Stimulated activated CD8-positive, alpha-beta memory T cell treated with anti-CD3 and anti-CD28 coated beads, Interleukin-12 subunit alpha, Interleukin-12 subunit beta, amount 100 ng/mL, for 1 hour (primary cell): ENCODE measurements at regions not wholly inside any gene's neighbourhood (a gene's known extent, or its start where the extent isn't known, plus 50 kb on each side); places are given as distances from the start of the nearest gene placed in this dataset.
"Not testable (repeated sequence)": the region's sequence is repeated elsewhere in the genome, so short reads cannot be mapped to it uniquely, and the experiment has no call there.

Experiments used
- DNase-seq: peaks from one replicate; pipeline ENCODE4 v3.0.0-alpha.2; 2020; ENCODE audit warnings: low read depth

- no peak for DNase-seq
These were observed 258.1 kb upstream of the RAB4A start for GRCh38 chr1:229012823-229013222.

- no peak for DNase-seq
These were observed 256.9 kb upstream of the RAB4A start for GRCh38 chr1:229013981-229014380.

DNA sequence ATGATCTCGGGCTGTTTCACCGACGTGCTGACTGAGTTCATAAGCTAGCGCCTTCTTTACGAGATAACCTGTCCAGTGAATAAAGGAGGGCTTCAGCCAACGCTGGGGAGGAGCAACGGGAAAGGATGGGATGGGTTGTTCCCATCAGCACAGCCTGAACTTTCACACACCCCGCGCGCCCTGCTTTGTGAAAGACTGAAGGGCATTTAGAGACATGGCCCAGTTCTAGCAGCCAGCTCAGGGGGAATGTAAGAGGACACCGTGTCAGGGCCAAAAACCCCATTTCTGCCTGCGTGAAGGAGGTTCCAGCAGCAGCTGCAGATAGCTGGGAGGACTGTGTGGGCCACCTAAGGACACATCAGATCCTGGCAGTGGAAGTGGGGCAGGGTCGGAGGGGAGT is 255.1 kb upstream of the RAB4A start:
- DNase-seq, result no peak

DNA sequence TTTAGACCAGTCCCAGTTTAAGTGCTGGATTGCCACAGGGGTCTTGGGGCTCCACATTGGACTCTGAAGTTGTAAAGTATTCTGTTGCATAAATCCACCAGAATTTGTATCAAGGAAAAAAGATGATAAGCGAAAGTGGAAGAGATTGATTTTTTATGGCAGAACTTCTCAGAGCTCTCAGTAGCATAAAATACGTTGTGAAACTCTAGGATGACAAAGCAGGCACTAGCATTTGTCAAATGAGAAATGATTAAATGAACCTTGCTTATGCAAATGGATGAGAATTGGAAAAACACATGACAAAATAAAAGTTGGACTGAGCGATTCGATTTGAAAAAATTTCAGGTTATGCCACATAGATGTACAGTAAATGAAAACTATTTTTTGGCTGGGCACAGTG is 253.8 kb upstream of the RAB4A start:
- DNase-seq, result no peak

GRCh38 chr1:229018674-229019295 is 252.1 kb upstream of the RAB4A start:
- DNase-seq, result no peak

DNA sequence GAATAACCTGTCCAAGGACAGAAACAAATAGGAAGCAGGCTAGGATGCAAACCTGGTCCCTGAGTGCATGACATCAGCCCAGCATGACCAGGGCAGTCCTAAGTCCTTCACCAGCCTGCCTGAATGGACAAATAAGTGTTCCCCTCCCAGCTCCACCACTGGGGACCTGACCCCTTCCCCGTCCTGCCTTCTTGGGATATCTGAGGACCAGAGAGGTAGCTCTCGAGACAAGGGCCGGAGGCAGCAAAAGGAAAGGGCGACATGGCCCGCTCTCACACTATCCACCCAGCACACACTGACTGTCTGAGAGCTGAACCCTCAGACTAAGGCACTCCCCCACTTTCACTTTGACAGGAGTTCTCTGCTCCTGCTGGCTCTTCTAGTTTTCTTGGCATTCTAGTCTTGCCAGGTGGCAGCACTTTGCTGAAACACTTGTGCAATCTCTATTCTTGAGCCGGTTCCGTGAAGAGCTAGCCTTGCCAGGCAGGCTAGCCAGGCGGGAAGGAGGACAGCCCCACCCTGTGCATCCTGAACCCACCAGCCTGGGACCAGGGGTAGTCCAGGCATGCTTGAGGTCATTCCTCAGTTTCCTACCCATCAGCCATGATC is 251.1 kb upstream of the RAB4A start:
- no peak for DNase-seq

- DNase-seq, result not testable (repeated sequence)
These were observed 249.9 kb upstream of the RAB4A start for GRCh38 chr1:229021034-229021433.

DNA sequence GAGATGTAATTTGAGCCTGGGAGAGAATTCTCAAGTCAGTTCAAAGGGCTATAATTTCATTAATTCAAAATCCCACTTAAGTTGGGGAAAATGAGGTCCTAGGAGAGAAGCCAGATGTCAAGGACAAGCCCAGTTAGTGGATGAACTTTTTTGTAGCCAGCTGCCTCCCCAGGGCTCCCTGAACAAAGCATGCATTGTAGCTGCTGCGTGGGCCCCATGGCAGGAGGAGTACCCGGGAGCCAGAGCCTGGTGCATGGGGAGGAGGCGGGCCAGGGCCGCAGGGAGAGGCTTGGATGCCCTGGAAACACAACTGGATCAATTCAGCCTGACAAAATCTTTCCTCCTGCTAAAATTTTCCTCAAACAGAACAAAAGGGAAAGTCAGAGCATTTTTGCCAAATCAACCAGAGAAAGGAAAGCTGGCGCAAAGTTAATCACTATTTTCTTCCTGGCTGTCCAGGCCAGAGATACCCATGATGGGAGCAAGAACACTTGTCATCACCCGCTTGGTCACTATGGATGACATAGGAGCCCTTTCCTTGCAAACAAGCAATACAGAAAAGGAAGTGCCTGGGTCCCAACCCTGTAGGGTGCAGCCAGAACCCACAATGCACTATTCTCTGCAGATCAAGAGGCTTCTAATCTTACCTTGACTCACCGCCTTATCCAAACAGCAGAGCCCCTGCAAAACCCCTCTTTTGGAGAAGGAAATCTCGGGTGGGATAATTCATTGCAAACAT is 248.1 kb upstream of the RAB4A start:
- DNase-seq, result no peak

GRCh38 chr1:229023651-229024300 is 247.1 kb upstream of the RAB4A start:
- DNase-seq, result no peak

DNA sequence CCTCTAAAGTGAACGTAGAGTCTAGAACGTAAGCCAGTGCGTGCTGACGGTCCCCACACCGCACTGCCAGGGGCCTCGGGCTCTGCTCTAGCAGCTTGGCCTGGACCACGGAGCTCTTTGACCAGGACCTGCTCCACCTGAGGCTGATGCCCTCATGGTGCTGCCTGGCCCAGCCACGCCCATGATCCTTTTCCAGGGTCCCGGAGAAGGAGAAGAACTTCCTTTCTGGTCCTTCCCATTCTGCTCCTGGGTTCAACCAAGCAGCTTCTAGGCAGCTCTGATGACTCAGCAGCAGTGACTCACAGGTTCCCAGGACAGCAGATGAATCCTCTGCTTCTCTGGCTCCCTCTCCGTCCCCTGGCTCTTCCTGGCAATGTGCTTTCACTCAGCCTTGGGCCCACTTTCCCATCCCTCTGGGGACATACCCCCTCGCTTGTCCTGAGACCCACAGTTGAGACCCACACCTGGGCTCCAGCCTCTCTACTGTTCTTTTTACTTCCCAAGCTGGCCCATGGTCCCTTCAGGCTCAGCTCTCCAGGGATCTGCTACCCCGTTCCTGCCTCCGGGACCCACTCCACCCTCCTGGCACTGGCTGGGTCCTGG is 246.3 kb upstream of the RAB4A start:
- DNase-seq, result no peak

DNA sequence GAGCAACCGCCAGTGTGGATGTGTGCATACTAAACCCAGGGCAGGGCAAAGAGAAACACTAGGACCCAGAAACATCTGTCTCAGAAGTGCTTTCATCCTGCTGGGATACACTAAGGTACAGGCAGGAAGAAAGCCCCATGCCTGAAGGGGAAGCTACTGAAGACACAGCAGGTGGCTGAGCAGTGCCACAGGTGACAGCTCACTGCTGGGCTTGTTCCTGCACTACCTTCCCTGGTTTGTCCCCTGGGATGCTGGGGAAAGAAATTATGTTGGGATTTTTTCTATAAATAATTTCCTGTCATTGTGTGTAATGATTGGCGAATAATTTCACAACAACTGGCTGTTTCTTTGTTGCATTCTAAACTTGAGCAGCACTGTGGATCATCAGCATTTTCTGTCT is 245.3 kb upstream of the RAB4A start:
- DNase-seq, result no peak

DNA sequence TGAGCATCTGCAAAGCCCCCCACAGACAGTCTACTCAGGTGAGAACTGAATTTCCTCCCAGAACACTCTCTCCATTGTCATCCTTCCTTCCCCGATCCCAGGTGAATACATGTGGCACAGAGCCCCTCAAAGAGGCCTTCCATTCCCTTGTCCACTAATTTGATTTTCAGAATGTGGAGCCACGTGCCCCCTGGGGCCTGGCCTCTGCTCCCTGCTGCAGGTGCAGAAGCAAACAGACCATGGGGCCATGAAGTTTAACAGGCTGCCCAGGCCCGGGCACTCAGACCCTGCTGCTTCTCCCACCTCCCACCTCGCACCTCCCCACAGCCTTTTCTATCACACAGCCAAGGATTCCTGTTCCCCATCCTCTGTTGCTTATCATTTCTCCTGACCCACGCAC is 243.8 kb upstream of the RAB4A start:
- no peak for DNase-seq

- DNase-seq, result no peak
These were observed 243.2 kb upstream of the RAB4A start for GRCh38 chr1:229027622-229028182.

GRCh38 chr1:229028544-229028943 is 242.4 kb upstream of the RAB4A start:
- no peak for DNase-seq

DNA sequence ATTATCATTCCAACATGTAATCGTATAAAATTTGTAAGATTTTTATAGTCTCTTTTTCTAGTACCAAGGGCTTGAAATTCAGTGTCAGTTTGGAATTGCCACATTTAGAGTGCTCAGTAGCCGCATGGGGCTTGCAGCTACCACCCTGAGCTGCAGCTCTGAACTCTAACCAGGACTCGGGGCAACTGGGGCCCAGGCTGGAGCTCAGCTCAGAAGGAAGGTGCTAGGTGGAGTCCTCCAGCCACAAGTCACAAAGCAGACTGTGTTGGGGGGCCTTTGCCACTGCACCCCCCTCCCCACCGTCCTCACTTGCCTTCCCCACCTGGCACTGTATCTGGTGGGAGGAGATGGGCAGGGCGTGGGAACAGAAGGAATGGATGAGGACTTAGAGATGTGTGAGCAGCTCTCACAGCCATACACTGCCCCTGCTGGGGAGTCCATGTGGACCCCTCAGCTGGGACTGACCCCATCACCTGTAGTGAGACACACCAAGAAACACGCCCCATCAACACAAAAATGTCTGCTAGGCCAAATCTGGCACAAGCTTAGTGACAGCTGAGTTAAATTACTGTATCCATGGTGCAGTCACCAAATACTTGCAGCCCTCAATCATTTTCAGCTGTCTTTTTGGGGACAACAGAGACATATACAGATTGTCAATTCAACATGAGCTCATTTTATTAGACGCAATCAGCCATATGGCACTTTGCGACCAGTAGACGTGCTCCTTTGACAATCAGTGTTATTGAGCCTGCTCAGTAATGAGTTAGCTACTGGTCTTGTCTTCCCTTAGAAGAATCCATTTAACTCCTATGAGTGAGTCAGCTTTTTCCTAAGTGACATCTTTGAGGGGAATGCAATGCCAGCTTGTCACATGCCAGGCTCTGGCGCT is 241.7 kb upstream of the RAB4A start:
- DNase-seq, result no peak

DNA sequence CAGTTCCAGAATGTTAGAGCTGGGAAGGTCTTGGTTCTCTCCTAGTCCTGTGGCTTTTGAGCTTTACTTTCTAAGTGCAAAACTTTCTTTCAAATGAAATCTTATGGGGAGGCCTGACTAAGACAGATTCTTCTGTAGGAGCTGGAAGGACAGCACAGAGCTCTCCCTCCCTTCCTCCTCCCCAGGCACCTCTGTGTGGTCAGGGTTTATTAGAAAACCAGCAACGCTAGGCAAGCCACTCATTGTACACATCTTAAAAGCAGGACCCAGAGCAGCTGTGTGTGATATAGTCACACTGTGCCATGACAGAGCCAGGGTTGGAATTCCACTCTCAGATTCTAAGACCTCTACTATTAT is 241.1 kb upstream of the RAB4A start:
- no peak for DNase-seq

DNA sequence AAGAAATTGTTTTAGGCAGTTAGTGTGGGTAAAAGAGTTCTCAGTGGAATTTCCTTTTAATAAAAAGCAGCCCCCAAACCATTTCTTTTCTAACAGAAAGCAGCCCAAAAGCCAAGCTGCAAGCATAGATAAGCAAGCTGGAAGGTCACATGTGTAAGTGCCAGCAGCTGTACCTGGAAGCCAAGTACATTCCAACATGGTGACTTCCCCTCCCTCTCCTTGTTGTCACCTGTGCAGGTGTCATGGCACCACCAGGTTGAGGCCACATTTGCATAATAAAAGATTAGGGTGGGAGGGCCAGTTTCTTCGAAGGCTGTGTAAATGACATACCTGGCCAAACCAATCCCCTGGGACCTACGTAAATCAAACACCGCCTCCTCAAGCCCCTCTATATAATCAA is 240.3 kb upstream of the RAB4A start:
- DNase-seq, result no peak

DNA sequence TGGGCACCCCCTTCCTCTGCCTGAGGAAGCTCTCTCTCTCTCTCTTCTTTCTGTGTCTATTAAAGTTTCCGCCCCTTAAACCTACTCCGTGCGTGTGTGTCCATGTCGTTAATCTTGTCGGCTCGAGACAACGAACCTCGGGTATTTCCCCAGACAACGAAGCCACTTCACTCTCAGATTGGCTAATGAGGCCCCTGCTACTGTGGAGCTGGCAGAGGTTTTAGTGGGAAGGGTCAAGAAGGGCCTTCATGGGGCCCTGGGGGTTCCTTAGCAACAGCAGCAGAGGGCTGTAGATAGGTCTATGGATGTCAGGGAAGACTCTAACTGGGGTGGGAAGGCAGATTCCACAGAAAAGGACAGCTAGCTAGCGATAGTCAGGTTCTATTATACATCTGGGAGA is 239.8 kb upstream of the RAB4A start:
- no peak for DNase-seq

DNA sequence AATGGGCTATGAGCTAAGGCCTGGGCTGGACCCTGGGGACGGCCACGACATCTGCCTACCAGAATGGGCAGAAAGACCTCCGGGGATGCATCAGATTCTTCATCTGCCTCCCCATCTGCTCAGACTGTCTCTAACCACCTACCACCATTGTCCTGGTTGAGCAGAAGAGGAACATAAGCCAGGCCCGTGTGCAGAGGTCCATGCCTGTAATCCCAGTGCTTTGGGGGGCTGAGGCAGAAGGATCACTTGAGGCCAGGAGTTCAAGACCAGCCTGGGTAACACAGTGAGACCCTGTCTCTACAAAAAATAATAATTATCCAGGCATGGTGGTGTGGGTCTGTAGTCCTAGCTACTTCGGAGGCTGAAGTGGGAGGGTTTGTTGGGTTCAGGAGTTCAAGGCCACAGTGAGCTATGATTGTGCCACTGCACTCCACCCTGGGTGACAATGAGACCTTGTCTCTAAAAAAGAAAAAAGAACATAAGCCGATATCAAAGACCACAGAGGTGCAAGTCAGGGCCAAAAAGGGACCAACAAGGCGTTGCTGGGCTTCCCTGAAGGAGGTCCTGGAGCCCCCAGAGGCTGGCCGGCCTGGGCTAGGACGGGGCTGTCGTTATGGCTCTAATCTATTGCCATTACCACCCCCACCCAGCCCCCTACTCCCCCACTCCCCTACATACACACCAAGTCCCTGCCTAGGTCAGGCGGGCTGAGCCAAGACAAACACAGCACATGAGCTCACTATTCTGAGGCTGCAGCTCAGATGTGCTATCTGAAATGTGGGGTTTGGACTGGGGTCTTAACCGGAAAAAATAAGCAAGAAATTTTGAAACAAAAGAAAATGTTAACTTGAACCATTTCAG is 239.2 kb upstream of the RAB4A start:
- no peak for DNase-seq

DNA sequence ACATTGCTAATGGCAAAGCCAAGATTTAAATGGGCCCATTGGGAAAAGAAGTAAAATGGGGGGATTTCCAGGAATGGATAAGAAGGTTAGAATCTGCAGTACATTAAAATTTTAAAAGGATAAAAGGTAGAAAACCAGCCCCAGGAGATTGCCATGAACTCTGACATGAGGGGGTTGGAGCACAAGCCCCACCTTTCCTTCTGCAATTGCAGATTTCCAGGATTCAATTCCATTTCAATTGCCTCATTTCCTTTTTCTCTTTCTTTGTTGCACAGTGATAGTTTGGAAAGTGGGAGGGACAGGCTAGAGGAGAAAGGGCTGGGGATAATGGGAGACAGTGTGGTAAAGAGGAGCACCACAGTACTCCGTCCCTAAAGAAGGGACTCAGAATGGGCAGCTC is 238.5 kb upstream of the RAB4A start:
- no peak for DNase-seq
